ENCODE measurements at regions not wholly inside any gene's neighbourhood (a gene's known extent, or its start where the extent isn't known, plus 50 kb on each side); places are given as distances from the start of the nearest gene placed in this dataset.

GRCh38 chr15:96497951-96498350 lies 167.5 kb downstream of the NR2F2 start:
- H3K27ac ChIP-seq: no peak overlapping the region
- no peaks in the 10 kb centered on the region for H3K9me3 ChIP-seq
- no peaks in the 10 kb centered on the region for H3K4me1 ChIP-seq (replicated peaks)
- H3K4me3 ChIP-seq: no peak overlapping the region
- DNase-seq (ENCODE audit: low spot score): no peak
- H3K27me3 ChIP-seq (replicated peaks; ENCODE audit: insufficient read depth): no peaks in the 10 kb centered on the region
- H3K36me3 ChIP-seq: no peaks in the 10 kb centered on the region
- intact Hi-C loops (cut with DNase I): no loop called here
- TF ChIP-seq POLR2AphosphoS5 (IDR thresholded peaks at IDR 0.05) (no peak), POLR2A (IDR thresholded peaks at IDR 0.05) (no peak), CTCF (IDR thresholded peaks at IDR 0.05) (no peak)
- WGBS: 88% methylated on average over 7 of the region's 7 CpGs

GRCh38 chr15:96500508-96500907 lies 170.0 kb downstream of the NR2F2 start:
- no peak for TF ChIP-seq POLR2A (IDR thresholded peaks at IDR 0.05)
- no peak for TF ChIP-seq CTCF (IDR thresholded peaks at IDR 0.05)
- TF ChIP-seq POLR2AphosphoS5 (IDR thresholded peaks at IDR 0.05): no peak
- Histone ChIP-seq H3K4me1 (replicated peaks) (no peaks in the 10 kb centered on the region), H3K4me3 (no peak overlapping the region), H3K36me3 (no peaks in the 10 kb centered on the region), H3K27ac (no peak overlapping the region), H3K27me3 (replicated peaks; ENCODE audit: insufficient read depth) (no peaks in the 10 kb centered on the region), H3K9me3 (no peaks in the 10 kb centered on the region)
- intact Hi-C loops (cut with DNase I): no loop called here
- DNase-seq (ENCODE audit: low spot score): no peak
- WGBS: 70% methylated on average over 5 of the region's 5 CpGs

GRCh38 chr15:96501362-96501761 lies 170.9 kb downstream of the NR2F2 start:
- no peak for DNase-seq (ENCODE audit: low spot score)
- Histone ChIP-seq H3K9me3 (no peaks in the 10 kb centered on the region), H3K4me3 (no peak overlapping the region), H3K27me3 (replicated peaks; ENCODE audit: insufficient read depth) (no peaks in the 10 kb centered on the region), H3K27ac (no peak overlapping the region), H3K36me3 (no peaks in the 10 kb centered on the region), H3K4me1 (replicated peaks) (no peaks in the 10 kb centered on the region)
- 93% methylated on average over 1 of the region's 1 CpG for WGBS
- intact Hi-C loops (cut with DNase I): no loop called here
- TF ChIP-seq POLR2AphosphoS5 (IDR thresholded peaks at IDR 0.05): no peak
- TF ChIP-seq POLR2A (IDR thresholded peaks at IDR 0.05): no peak
- TF ChIP-seq CTCF (IDR thresholded peaks at IDR 0.05): no peak

- TF ChIP-seq POLR2AphosphoS5 (IDR thresholded peaks at IDR 0.05) (no peak), POLR2A (IDR thresholded peaks at IDR 0.05) (no peak), CTCF (IDR thresholded peaks at IDR 0.05) (no peak)
- intact Hi-C loops (cut with DNase I): no loop called here
- H3K9me3 ChIP-seq: no peaks in the 10 kb centered on the region
- no peak overlapping the region for H3K27ac ChIP-seq
- DNase-seq (ENCODE audit: low spot score): no peak
- no peak overlapping the region for H3K4me3 ChIP-seq
- H3K4me1 ChIP-seq (replicated peaks): no peaks in the 10 kb centered on the region
- 94% methylated on average over 4 of the region's 4 CpGs for WGBS
- no peaks in the 10 kb centered on the region for H3K36me3 ChIP-seq
- no peaks in the 10 kb centered on the region for H3K27me3 ChIP-seq (replicated peaks; ENCODE audit: insufficient read depth)
These were observed 171.7 kb downstream of the NR2F2 start for GRCh38 chr15:96502196-96502595.

- intact Hi-C loops (cut with DNase I): no loop called here
These were observed 172.8 kb downstream of the NR2F2 start for GRCh38 chr15:96503276-96503675.

More at GRCh38 chr15:96503276-96503675, 172.8 kb downstream of the NR2F2 start:
- WGBS: 77% methylated on average over 7 of the region's 7 CpGs
- Histone ChIP-seq H3K4me3 (no peak overlapping the region), H3K4me1 (replicated peaks) (no peaks in the 10 kb centered on the region), H3K27ac (no peak overlapping the region), H3K9me3 (no peaks in the 10 kb centered on the region), H3K27me3 (replicated peaks; ENCODE audit: insufficient read depth) (no peaks in the 10 kb centered on the region), H3K36me3 (no peaks in the 10 kb centered on the region)
- no peak for TF ChIP-seq CTCF (IDR thresholded peaks at IDR 0.05)
- TF ChIP-seq POLR2A (IDR thresholded peaks at IDR 0.05): no peak
- no peak for TF ChIP-seq POLR2AphosphoS5 (IDR thresholded peaks at IDR 0.05)
- DNase-seq (ENCODE audit: low spot score): no peak

Measured in prostate gland (tissue), 2 donors.